NCI-H226 (cell line): ENCODE measurements at regions not wholly inside any gene's neighbourhood (a gene's known extent, or its start where the extent isn't known, plus 50 kb on each side); places are given as distances from the start of the nearest gene placed in this dataset.

ENCODE experiments used
- DNase-seq: peaks from one replicate; pipeline ENCODE4 v3.0.0-alpha.2; 2015

- no peak for DNase-seq
Observed at GRCh38 chr13:39976481-39976880, 321.0 kb downstream of the COG6 start.

GRCh38 chr13:39981056-39981455 is 325.6 kb downstream of the COG6 start:
- DNase-seq = no peak

DNA sequence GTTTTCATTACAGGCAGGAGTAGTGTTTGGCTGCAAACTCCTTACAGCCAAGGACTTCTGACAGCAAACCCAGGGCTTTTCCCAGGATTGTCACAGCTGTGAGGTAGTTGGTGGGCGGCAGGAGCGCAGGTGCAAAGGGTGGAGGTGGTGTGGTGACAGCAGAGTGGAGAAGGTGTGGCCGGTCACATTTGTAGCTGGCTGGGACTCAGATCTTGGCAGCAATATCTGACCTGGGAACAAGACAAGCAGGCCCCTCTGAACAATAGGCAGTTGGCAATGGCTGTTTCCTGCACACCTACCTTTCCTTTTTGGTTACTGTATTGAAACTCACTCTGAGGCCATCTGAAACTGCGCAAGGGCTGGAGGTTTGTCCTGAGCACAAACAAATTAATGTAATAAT is 327.3 kb downstream of the COG6 start:
- DNase-seq = no peak

- DNase-seq = no peak
Observed at GRCh38 chr13:39985071-39985470, 329.6 kb downstream of the COG6 start.

- no peak for DNase-seq
Observed at GRCh38 chr13:39988351-39988750, 332.9 kb downstream of the COG6 start.

DNA sequence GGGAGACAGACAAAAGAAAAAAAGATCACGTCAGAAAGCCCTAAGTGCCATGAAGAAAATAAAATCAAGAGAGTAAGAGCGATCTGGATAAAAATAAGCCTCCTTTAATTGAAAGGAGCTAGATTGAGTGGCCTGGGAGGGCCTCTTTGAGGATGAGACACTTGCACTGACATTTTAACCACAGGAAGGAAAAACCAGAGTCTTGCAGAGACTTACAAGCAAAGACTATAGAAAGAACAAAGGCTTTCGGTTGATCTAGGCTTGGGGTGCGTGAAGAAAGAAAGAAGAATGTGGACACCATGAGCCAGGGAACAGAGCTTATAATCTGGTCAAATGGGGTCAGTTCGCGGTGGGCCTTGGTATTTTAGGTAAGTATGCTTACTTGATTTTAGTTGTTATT is 342.7 kb downstream of the COG6 start:
- no peak for DNase-seq

DNA sequence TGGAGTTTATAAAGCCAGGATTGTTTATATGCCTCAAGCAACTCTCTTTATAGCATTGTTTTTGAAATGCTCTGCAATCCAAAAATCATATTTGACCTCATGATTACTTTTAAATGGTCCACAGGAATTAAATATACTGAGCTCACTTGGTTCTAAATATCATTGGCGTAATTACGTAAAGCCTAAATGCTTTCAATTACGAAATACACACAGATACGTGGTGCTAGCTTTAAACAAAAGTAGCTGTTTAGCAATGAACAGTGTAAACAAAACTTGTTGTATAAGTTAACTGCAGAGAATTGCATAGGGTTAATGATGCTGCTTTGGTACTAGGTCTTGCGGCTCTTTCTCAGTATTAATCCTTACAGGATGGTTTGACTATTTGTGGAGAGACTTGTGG is 346.6 kb downstream of the COG6 start:
- DNase-seq = no peak

- DNase-seq = no peak
Observed at GRCh38 chr13:40013554-40013953, 358.1 kb downstream of the COG6 start.

GRCh38 chr13:40016953-40017660 is 361.6 kb downstream of the COG6 start:
- no peak for DNase-seq

DNA sequence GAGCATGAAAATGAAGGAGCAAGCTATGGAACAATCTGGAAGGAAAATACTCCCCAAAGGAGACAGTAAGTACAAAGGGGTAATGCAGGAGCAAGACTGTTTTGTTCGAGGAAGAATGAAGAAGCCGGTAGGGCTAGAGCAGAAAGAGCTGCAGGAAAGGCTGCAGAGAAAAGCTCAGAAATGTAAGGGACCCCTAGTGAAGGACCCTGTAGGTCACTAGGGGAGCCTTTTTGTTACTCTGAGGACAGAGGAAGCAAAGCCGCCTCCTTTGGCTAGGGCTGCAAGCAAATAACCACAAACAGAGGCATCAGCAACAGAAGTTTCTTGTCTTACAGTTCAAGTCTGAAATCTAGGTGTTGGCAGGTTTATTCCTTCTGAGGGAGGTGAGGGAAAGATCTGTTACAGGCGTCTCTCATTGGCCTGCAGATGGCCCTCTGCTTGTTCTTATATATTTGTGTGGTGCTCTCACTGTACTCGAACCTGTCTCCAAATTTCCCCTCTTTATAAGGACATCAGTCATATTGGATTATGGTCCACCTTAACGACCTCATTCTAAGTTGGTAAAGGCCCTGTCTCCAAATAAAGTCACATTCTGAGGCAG is 362.3 kb downstream of the COG6 start:
- DNase-seq = no peak

DNA sequence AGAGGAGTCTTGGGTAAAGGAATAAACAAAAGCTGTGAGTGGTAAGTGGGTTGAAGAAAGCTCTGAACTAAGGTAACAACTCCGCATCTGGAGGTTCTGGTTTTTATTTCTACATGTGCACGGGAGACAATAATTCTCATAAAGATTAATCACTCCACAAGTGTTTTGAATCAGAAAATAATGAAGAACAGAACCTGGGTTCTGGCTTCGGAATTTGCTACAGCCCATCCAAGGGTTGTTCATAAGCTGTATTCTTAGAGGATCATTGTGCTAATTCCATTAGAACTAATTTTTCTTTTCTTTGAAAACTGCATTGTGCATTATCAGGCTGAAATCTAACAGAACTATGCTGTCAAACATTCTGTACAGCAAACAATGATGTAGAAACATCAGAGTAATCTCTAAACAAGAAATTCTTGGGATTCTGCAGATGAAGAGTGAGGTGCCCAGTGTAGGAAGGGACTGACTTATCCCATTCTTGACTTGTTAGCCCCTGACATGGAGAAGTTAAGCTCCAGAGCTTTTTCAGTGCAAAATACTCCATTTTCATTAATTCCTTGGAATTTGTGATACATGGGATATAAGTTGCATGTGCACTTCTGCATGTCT is 368.2 kb downstream of the COG6 start:
- DNase-seq = no peak

- DNase-seq = no peak
Observed at GRCh38 chr13:40024204-40024966, 368.9 kb downstream of the COG6 start.

DNA sequence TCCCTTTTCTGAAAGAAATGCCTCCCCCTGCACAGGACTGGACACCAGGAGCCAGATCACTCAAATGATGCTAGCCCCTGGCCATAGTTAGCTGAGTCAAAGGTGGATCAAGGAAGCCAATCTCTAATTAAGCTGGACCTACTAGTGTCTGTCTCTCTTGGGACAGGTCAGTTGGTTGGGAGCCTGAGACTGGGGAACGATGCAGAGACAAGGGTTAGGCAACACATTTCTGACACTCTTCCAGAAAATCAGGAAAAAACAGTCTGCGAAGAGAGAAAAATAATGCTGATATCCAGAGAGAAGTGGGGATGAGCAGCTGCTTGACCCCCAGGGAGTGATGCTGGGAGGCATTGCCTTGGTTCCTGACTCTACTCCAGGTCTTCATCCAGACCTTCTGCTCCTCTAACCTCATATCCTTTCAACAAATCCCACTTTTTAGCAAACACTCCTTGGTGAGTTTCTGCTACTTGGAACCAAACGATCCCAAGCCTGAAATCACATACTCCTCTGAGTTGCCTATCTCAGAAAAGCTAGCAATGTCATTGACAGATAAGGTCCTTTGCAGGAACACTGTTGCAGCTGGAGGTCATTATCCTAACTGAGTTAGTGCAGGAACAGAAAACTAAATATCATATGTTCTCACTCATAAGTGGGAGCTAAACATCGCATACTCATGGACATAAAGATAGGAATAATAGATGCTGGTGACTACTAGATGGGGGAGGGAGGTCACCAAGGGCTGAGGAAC is 369.7 kb downstream of the COG6 start:
- no peak for DNase-seq

GRCh38 chr13:40026174-40026585 is 370.7 kb downstream of the COG6 start:
- DNase-seq = no peak

- DNase-seq = no peak
Observed at GRCh38 chr13:40026741-40027140, 371.3 kb downstream of the COG6 start.

- no peak for DNase-seq
Observed at GRCh38 chr13:40028446-40028845, 373.0 kb downstream of the COG6 start.

DNA sequence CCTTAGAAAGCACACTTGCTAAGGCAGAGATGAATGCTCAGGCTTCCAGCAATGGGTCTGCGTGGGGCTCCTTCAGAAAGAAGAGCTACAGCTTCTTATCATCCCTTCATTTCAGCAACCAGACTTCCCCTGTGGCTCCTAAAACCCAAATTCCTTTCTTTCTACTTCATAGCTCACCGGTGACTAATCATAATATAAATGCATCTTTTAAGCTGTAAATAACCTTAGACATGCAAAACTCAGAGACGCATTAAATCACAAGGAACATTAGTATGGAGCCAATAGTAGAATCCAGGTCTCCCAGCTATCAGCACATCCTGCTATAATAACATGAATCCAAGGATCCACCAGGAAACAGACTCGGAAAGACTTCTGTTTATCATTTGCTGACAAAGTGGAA is 375.6 kb downstream of the COG6 start:
- DNase-seq = peak; percentile 88

GRCh38 chr13:40039061-40039460 is 383.6 kb downstream of the COG6 start:
- DNase-seq = no peak

GRCh38 chr13:40042991-40043390 is 387.5 kb downstream of the COG6 start:
- no peak for DNase-seq

DNA sequence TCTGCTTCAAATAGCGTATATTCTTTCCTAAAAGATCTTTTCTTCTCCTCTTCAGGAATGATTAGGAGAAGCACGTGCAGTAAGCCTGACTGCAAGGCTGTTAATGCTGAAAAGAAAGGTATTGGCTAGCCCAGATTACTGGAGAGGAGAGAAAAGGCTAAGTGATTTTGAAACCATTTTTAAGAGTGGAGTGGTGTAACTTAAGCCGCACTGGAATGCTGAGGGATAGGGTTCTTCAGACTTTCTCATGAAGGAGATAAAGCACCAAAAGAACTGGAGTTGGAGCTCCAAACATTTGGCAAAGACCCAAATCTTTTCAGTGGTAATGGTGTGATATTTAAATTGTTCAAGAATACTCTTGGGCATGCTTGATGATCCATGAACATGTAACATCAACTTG is 388.3 kb downstream of the COG6 start:
- DNase-seq = no peak

DNA sequence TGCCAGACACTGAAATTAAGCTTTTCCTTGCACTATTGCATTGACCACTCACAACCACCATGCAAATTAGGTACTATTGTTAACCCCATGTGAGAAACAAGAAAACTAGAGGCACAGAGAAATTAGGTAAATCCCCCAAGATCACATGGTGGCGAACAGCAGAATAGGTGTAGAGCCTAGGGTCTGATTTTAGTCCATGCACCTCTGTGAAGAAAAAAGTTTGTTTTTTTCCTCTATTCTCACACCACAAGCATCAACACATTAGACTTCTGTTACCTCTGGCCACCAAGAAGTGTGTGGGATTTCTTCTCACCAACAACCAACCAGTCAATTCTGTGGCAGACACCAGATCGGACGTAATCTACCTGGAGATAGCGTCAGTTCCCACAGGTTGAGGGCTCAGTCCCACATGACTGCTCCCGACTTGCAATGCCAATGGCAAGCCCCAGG is 391.9 kb downstream of the COG6 start:
- no peak for DNase-seq

DNA sequence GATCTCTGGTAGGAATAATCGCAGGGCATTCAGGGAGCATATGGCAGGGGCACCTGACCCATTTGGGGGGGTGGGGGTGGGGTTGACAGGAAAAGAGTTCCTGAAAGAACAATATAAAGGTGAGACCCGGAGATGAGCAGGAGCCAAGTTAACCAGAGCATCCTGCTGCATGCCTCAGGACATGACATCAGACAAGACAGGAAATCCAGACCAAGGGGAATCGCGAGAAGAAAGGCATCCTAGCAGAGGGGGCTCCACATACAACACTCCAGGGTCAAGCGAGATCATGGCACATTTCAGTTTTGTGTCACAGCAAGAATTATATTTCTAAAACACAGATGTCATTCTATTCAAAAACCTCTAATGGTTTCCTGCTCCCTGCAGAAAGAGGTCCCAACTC is 393.1 kb downstream of the COG6 start:
- DNase-seq = no peak

- no peak for DNase-seq
Observed at GRCh38 chr13:40052954-40053353, 397.5 kb downstream of the COG6 start.
